Endothelial cell of umbilical vein (primary cell): ENCODE measurements at regions not wholly inside any gene's neighbourhood (a gene's known extent, or its start where the extent isn't known, plus 50 kb on each side); places are given as distances from the start of the nearest gene placed in this dataset.

Source experiments
- BruUV-seq: library from RNA; stranded (reverse); fragments of 400-500 nt; replicated peaks from 2 replicates; lab custom pipeline; 2021; lab: Mats Ljungman, UMichigan
- CTCF ChIA-PET: fragments of 300-600, 350-600 bp; sonication (Branson Sonifier 250); formaldehyde crosslinking; loops from one replicate; lab custom pipeline; 2021; ENCODE audit warnings: antibody characterized with exemption, inconsistent platforms; lab: Charles Lee
- POLR2A ChIA-PET: fragments of 300-600, 350-600 bp; sonication (Branson Sonifier 250); formaldehyde crosslinking; loops from one replicate; lab custom pipeline; 2021; ENCODE audit warnings: antibody characterized with exemption, inconsistent platforms; lab: Charles Lee
- DNase-seq: peaks from one replicate; pipeline ENCODE4 v3.0.0-alpha.2; 2011; ENCODE audit warnings: low read depth, low spot score
- FAIRE-seq: peaks from 2 replicates; lab custom pipeline; 2011; peaks lifted over from hg19 to GRCh38; lab: Jason Lieb, UNC
- H2AFZ ChIP-seq: 2 replicates; pipeline ENCODE4 v1.6.0; 2012; ENCODE audit warnings: low read depth, low read length, control low read depth, inconsistent platforms
- H3K27ac ChIP-seq: 2 replicates; pipeline ENCODE4 v1.5.1; 2011; ENCODE audit warnings: low read depth, mild to moderate bottlenecking, control low read depth, low read length, moderate library complexity; ENCODE audit not compliant: insufficient read depth
- H3K27me3 ChIP-seq, 2 experiments: 2 replicates each; pipeline versions ENCODE4 v1.6.0 to v1.6.1; 2011; ENCODE audit warnings: low read length in 2 of 2, mixed read lengths in 1 of 2; ENCODE audit not compliant: control insufficient read depth in 2 of 2, insufficient read depth in 2 of 2
- H3K36me3 ChIP-seq, 2 experiments: 2 replicates in 1 of 2; 3 replicates in 1 of 2; pipeline ENCODE4 v1.5.1; 2011; ENCODE audit warnings: low read length in 2 of 2, mild to moderate bottlenecking in 1 of 2, moderate library complexity in 1 of 2; ENCODE audit not compliant: control insufficient read depth in 2 of 2, insufficient read depth in 2 of 2; ENCODE audit errors: extremely low read depth in 1 of 2
- H3K4me1 ChIP-seq: 3 replicates; pipeline ENCODE4 v1.5.1; 2011; ENCODE audit warnings: mild to moderate bottlenecking, low read length; ENCODE audit not compliant: control insufficient read depth, insufficient read depth; ENCODE audit errors: extremely low read depth
- H3K4me2 ChIP-seq: 2 replicates; pipeline ENCODE4 v1.6.1; 2011; ENCODE audit warnings: low read length, control low read depth, mixed read lengths; ENCODE audit not compliant: insufficient read depth
- H3K4me3 ChIP-seq, 3 experiments: fragments of 200-600 bp in 1 of 3; sonication (generic), shearing (Covaris generic) in 1 of 3; replicated peaks in 1 of 3; 2 replicates each; pipeline ENCODE4 v1.5.1; 2011 to 2016; ENCODE audit warnings: control low read depth in 3 of 3, low read length in 3 of 3, mild to moderate bottlenecking in 2 of 3, inconsistent platforms in 1 of 3, low read depth in 1 of 3, moderate library complexity in 1 of 3; ENCODE audit not compliant: insufficient read depth in 1 of 3
- H3K79me2 ChIP-seq: 2 replicates; pipeline ENCODE4 v1.6.0; 2012; ENCODE audit warnings: low read length, inconsistent platforms; ENCODE audit not compliant: control insufficient read depth, insufficient read depth
- H3K9ac ChIP-seq: replicated peaks from 2 replicates; pipeline ENCODE3; 2011; ENCODE audit warnings: low read length, control low read depth; ENCODE audit not compliant: insufficient read depth; ENCODE audit errors: extremely low read depth
- H3K9me1 ChIP-seq: replicated peaks from 3 replicates; pipeline ENCODE4 v1.6.0; 2011; ENCODE audit warnings: mild to moderate bottlenecking, low read length; ENCODE audit not compliant: control insufficient read depth, insufficient read depth; ENCODE audit errors: extremely low read depth
- H3K9me3 ChIP-seq: replicated peaks from 2 replicates; pipeline ENCODE4 v1.5.1; 2012; ENCODE audit warnings: low read length, inconsistent platforms; ENCODE audit not compliant: control insufficient read depth, insufficient read depth
- H4K20me1 ChIP-seq: replicated peaks from 2 replicates; pipeline ENCODE3; 2011; ENCODE audit warnings: mild to moderate bottlenecking, low read length; ENCODE audit not compliant: control insufficient read depth, insufficient read depth; ENCODE audit errors: extremely low read depth
- EZH2 ChIP-seq: IDR thresholded peaks from 2 replicates; pipeline ENCODE4 v1.6.1; 2012; ENCODE audit warnings: borderline replicate concordance, low read depth, mild to moderate bottlenecking, moderate library complexity, low read length, inconsistent platforms; ENCODE audit not compliant: severe bottlenecking
- FOS ChIP-seq: IDR thresholded peaks from 2 replicates; pipeline ENCODE4 v1.6.1; 2011; ENCODE audit warnings: mild to moderate bottlenecking, low read length, moderate library complexity, borderline replicate concordance; ENCODE audit not compliant: insufficient read depth
- GATA2 ChIP-seq: IDR thresholded peaks from 2 replicates; pipeline ENCODE4 v1.7.0; 2011; ENCODE audit warnings: low read depth, mild to moderate bottlenecking, moderate library complexity, mixed read lengths, low read length; ENCODE audit not compliant: insufficient read length, insufficient read depth
- JUN ChIP-seq: IDR thresholded peaks from 2 replicates; pipeline ENCODE4 v1.6.1; 2011; ENCODE audit warnings: borderline replicate concordance, low read depth; ENCODE audit not compliant: insufficient read length, insufficient read depth
- MYC ChIP-seq: IDR thresholded peaks from one replicate; pipeline ENCODE4 v1.6.1; 2011; ENCODE audit warnings: mild to moderate bottlenecking, low read depth, low read length
- POLR2A ChIP-seq: IDR thresholded peaks from 2 replicates; pipeline ENCODE4 v1.6.1; 2012; ENCODE audit warnings: low read depth, mild to moderate bottlenecking, control low read depth, low read length
- POLR2AphosphoS5 ChIP-seq: IDR thresholded peaks from 2 replicates; pipeline ENCODE4 v1.6.1; 2012; ENCODE audit warnings: low read depth, mild to moderate bottlenecking, control low read depth, low read length, moderate library complexity; ENCODE audit not compliant: insufficient read depth
- dilution Hi-C: fragments of 300-500 bp; cut with MboI; formaldehyde crosslinking; loops from one replicate; pipeline ENCODE4 v1.15.0; 2019; ENCODE audit warnings: low sequenced_read_pairs; ENCODE audit not compliant: extremely low pct_ligation_motif_present
- intact Hi-C: fragments of 100-400 bp; cut with micrococcal nuclease; formaldehyde crosslinking; loops from one replicate; pipeline ENCODE4 v1.10.0; 2022
- TF ChIP-seq, protein P1 (sequence below), 2 donors: IDR thresholded peaks; 1 replicate in 1 of 2; 2 replicates in 1 of 2; pipeline ENCODE4 v1.5.1; 2011; ENCODE audit warnings: low read length in 2 of 2, mild to moderate bottlenecking in 2 of 2, moderate library complexity in 2 of 2, control low read depth in 1 of 2, inconsistent platforms in 1 of 2, low read depth in 1 of 2; ENCODE audit not compliant: insufficient read depth in 1 of 2; ENCODE audit errors: extremely low read depth in 1 of 2
- TF ChIP-seq, protein P2 (sequence below): IDR thresholded peaks from 2 replicates; pipeline ENCODE4 v1.6.1; 2011; ENCODE audit not compliant: insufficient read depth, insufficient read length

DNA sequence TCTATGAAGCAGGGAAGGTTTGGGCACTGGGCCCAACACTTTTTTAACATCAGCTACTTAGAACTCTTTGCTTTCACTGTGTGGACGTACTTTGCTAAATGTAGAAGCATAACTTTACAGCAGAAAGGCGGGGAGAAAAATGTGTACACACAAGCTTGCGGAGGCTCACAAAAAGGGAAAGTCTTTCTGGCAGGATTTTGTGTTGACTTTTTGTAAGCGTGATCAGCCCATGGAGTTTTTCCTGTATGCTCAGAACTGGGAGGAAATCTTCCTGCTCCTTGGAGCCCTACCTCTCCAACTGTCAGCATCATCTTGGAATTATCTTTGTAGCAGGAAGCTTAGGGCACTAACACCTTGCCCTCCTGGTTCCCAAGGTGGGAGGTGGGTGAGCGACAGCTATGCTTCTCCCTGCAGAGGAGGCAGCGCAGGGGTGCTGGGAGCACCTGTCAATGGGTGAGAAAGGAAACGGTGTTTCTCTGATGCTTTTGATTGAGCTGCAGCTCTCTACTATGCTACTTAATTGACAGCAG lies 321.9 kb downstream of the GADD45G start:
- H3K9me1 ChIP-seq, result no peaks in the 10 kb centered on the region
- ChIA-PET POLR2A (no interaction called here), CTCF (interaction anchor here (1.3 to 11.7 kb wide), 2 partner anchors 323 to 329 kb away, joined by 6 to 113 read pairs; partner anchors contain the start of gene GADD45G)
- H3K4me2 ChIP-seq, result no peak overlapping the region
- H3K9ac ChIP-seq, result no peak overlapping the region
- H3K4me3 ChIP-seq, result no peak overlapping the region
- H4K20me1 ChIP-seq, result no peaks in the 10 kb centered on the region
- no peaks in the 10 kb centered on the region for H3K9me3 ChIP-seq
- no peaks in the 10 kb centered on the region for H3K79me2 ChIP-seq
- TF ChIP-seq, protein P1, sequence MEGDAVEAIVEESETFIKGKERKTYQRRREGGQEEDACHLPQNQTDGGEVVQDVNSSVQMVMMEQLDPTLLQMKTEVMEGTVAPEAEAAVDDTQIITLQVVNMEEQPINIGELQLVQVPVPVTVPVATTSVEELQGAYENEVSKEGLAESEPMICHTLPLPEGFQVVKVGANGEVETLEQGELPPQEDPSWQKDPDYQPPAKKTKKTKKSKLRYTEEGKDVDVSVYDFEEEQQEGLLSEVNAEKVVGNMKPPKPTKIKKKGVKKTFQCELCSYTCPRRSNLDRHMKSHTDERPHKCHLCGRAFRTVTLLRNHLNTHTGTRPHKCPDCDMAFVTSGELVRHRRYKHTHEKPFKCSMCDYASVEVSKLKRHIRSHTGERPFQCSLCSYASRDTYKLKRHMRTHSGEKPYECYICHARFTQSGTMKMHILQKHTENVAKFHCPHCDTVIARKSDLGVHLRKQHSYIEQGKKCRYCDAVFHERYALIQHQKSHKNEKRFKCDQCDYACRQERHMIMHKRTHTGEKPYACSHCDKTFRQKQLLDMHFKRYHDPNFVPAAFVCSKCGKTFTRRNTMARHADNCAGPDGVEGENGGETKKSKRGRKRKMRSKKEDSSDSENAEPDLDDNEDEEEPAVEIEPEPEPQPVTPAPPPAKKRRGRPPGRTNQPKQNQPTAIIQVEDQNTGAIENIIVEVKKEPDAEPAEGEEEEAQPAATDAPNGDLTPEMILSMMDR (IDR thresholded peaks at IDR 0.05; ENCODE audit: extremely low read depth in 1 of 2, insufficient read depth in 1 of 2, low read depth in 1 of 2, low read length in 2 of 2), result no peak
- TF ChIP-seq JUN, result no peak
- no peak for TF ChIP-seq POLR2A
- TF ChIP-seq POLR2AphosphoS5, result no peak
- no peak for TF ChIP-seq EZH2
- TF ChIP-seq, protein P2, sequence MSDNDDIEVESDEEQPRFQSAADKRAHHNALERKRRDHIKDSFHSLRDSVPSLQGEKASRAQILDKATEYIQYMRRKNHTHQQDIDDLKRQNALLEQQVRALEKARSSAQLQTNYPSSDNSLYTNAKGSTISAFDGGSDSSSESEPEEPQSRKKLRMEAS, result no peak
- no peak for TF ChIP-seq MYC
- TF ChIP-seq GATA2, result no peak
- TF ChIP-seq FOS, result no peak
- peaks cover 6% of the 10 kb centered on the region for H3K4me1 ChIP-seq
- no peaks in the 10 kb centered on the region for H3K27me3 ChIP-seq
- DNase-seq, result no peak
- intact Hi-C loops (no loop called here), dilution Hi-C loops (no loop called here)
- H3K27ac ChIP-seq, result no peak overlapping the region
- BruUV-seq, result no TSS peak
- no peaks in the 10 kb centered on the region for H3K36me3 ChIP-seq
- no peak overlapping the region for H2AFZ ChIP-seq
- no peak for FAIRE-seq
